HFF-Myc (cell line): ENCODE measurements at regions not wholly inside any gene's neighbourhood (a gene's known extent, or its start where the extent isn't known, plus 50 kb on each side); places are given as distances from the start of the nearest gene placed in this dataset.

Experiments
- DNase-seq: peaks from one replicate; pipeline ENCODE4 v3.0.0-alpha.2; 2011; ENCODE audit warnings: low read depth; ENCODE audit errors: extremely low read depth
- H3K4me3 ChIP-seq: replicated peaks from 2 replicates; pipeline ENCODE4 v1.5.1; 2011; ENCODE audit warnings: low read depth, mild to moderate bottlenecking, control low read depth, low read length
- CTCF ChIP-seq: IDR thresholded peaks from 2 replicates; pipeline ENCODE4 v1.5.1; 2012; ENCODE audit warnings: mild to moderate bottlenecking, low read depth, low read length, control low read depth; ENCODE audit errors: missing control alignments

GRCh38 chr13:39897636-39898035, 242.2 kb downstream of the COG6 start:
- H3K4me3 ChIP-seq: no peak overlapping the region
- no peak for DNase-seq
- no peak for TF ChIP-seq CTCF

- no peak overlapping the region for H3K4me3 ChIP-seq
- no peak for TF ChIP-seq CTCF
- DNase-seq: no peak
These were observed 244.8 kb downstream of the COG6 start for GRCh38 chr13:39900106-39900750.

GRCh38 chr13:39904959-39905358, 249.5 kb downstream of the COG6 start:
- no peak for DNase-seq
- TF ChIP-seq CTCF: no peak
- no peak overlapping the region for H3K4me3 ChIP-seq

- DNase-seq: no peak
- TF ChIP-seq CTCF: no peak
- H3K4me3 ChIP-seq: no peak overlapping the region
These were observed 254.2 kb downstream of the COG6 start for GRCh38 chr13:39909634-39910033.

GRCh38 chr13:39910041-39910440, 254.6 kb downstream of the COG6 start:
- no peak overlapping the region for H3K4me3 ChIP-seq
- no peak for TF ChIP-seq CTCF
- DNase-seq: no peak

GRCh38 chr13:39910833-39911232, 255.4 kb downstream of the COG6 start:
- no peak for TF ChIP-seq CTCF
- DNase-seq: no peak
- no peak overlapping the region for H3K4me3 ChIP-seq

- TF ChIP-seq CTCF: no peak
- H3K4me3 ChIP-seq: no peak overlapping the region
- no peak for DNase-seq
These were observed 257.9 kb downstream of the COG6 start for GRCh38 chr13:39913339-39913738.
